ENCODE measurements at regions not wholly inside any gene's neighbourhood (a gene's known extent, or its start where the extent isn't known, plus 50 kb on each side); places are given as distances from the start of the nearest gene placed in this dataset.

GRCh38 chr18:8977701-8978100, 124.8 kb upstream of the NDUFV2 start:
- Histone ChIP-seq H3K27ac (ENCODE audit: low read depth, low read length) (no peak overlapping the region), H3K4me3 (ENCODE audit: low read length) (no peak overlapping the region), H3K27me3 (ENCODE audit: control insufficient read depth, insufficient read depth, low read length, poor library complexity, severe bottlenecking) (no peaks in the 10 kb centered on the region), H3K4me1 (ENCODE audit: control insufficient read depth, insufficient read depth, low read length) (peaks cover 4% of the 10 kb centered on the region), H3K9ac (ENCODE audit: extremely low read depth, low read length, poor library complexity, severe bottlenecking) (no peak overlapping the region), H3K36me3 (ENCODE audit: control insufficient read depth, insufficient read depth, low read length) (no peaks in the 10 kb centered on the region), H3K9me3 (ENCODE audit: control insufficient read depth, low read length) (peaks cover 10% of the 10 kb centered on the region)
- H3K4me3 Mint-ChIP-seq, result no peak overlapping the region
- no peak overlapping the region for H3K27ac Mint-ChIP-seq
- peaks cover 2% of the 10 kb centered on the region for H3K36me3 Mint-ChIP-seq (ENCODE audit: low read depth)
- no peak for TF ChIP-seq CTCF (conservative IDR thresholded peaks at IDR 0.05)
- H3K4me1 Mint-ChIP-seq, result peaks cover 24% of the 10 kb centered on the region
- WGBS, 2 experiments (ENCODE audit: insufficient coverage in 1 of 2, insufficient read length in 1 of 2), result 95% methylated on average over 1 of the region's 1 CpG; no CpG with 5 or more reads in 1 of the 2 experiments
- H3K9me3 Mint-ChIP-seq, result peaks cover 21% of the 10 kb centered on the region
- no peak for DNase-seq
- no peaks in the 10 kb centered on the region for H3K27me3 Mint-ChIP-seq (ENCODE audit: insufficient read depth)

- H3K9me3 ChIP-seq (ENCODE audit: control insufficient read depth, low read length), result peaks cover 7% of the 10 kb centered on the region
- no peak overlapping the region for H3K4me3 Mint-ChIP-seq
- peaks cover 16% of the 10 kb centered on the region for H3K9me3 Mint-ChIP-seq
- 90 to 96% methylated on average over 4 to 6 of the region's 6 CpGs for WGBS, 2 experiments (ENCODE audit: insufficient coverage in 1 of 2, insufficient read length in 1 of 2)
- no peak overlapping the region for H3K9ac ChIP-seq (ENCODE audit: extremely low read depth, low read length, poor library complexity, severe bottlenecking)
- H3K36me3 Mint-ChIP-seq (ENCODE audit: low read depth), result peaks cover 2% of the 10 kb centered on the region
- peaks cover 4% of the 10 kb centered on the region for H3K4me1 ChIP-seq (ENCODE audit: control insufficient read depth, insufficient read depth, low read length)
- H3K4me3 ChIP-seq (ENCODE audit: low read length), result no peak overlapping the region
- DNase-seq, result no peak
- no peak overlapping the region for H3K27ac Mint-ChIP-seq
- TF ChIP-seq CTCF (conservative IDR thresholded peaks at IDR 0.05), result no peak
- no peaks in the 10 kb centered on the region for H3K36me3 ChIP-seq (ENCODE audit: control insufficient read depth, insufficient read depth, low read length)
- H3K4me1 Mint-ChIP-seq, result peaks cover 24% of the 10 kb centered on the region
- no peak overlapping the region for H3K27ac ChIP-seq (ENCODE audit: low read depth, low read length)
- H3K27me3 ChIP-seq (ENCODE audit: control insufficient read depth, insufficient read depth, low read length, poor library complexity, severe bottlenecking), result no peaks in the 10 kb centered on the region
- H3K27me3 Mint-ChIP-seq (ENCODE audit: insufficient read depth), result peaks cover 2% of the 10 kb centered on the region
Measured at GRCh38 chr18:8978394-8978793, 124.1 kb upstream of the NDUFV2 start.

GRCh38 chr18:8979258-8979988, 123.1 kb upstream of the NDUFV2 start:
- H3K36me3 ChIP-seq (ENCODE audit: control insufficient read depth, insufficient read depth, low read length), result no peaks in the 10 kb centered on the region
- no peak overlapping the region for H3K4me3 ChIP-seq (ENCODE audit: low read length)
- Mint-ChIP-seq H3K4me1 (peaks cover 24% of the 10 kb centered on the region), H3K36me3 (ENCODE audit: low read depth) (peaks cover 2% of the 10 kb centered on the region), H3K9me3 (peaks cover 7% of the 10 kb centered on the region), H3K27me3 (ENCODE audit: insufficient read depth) (peaks cover 4% of the 10 kb centered on the region), H3K27ac (no peak overlapping the region), H3K4me3 (no peak overlapping the region)
- 83 to 94% methylated on average over 1 to 3 of the region's 3 CpGs for WGBS, 2 experiments (ENCODE audit: insufficient coverage in 1 of 2, insufficient read length in 1 of 2)
- peaks cover 4% of the 10 kb centered on the region for H3K4me1 ChIP-seq (ENCODE audit: control insufficient read depth, insufficient read depth, low read length)
- no peak overlapping the region for H3K27ac ChIP-seq (ENCODE audit: low read depth, low read length)
- H3K9me3 ChIP-seq (ENCODE audit: control insufficient read depth, low read length), result no peaks in the 10 kb centered on the region
- H3K27me3 ChIP-seq (ENCODE audit: control insufficient read depth, insufficient read depth, low read length, poor library complexity, severe bottlenecking), result no peaks in the 10 kb centered on the region
- no peak for TF ChIP-seq CTCF (conservative IDR thresholded peaks at IDR 0.05)
- DNase-seq, result no peak
- H3K9ac ChIP-seq (ENCODE audit: extremely low read depth, low read length, poor library complexity, severe bottlenecking), result no peak overlapping the region

Data from endodermal cell (in vitro differentiated cells).